ENCODE measurements at regions not wholly inside any gene's neighbourhood (a gene's known extent, or its start where the extent isn't known, plus 50 kb on each side); places are given as distances from the start of the nearest gene placed in this dataset.

- TF ChIP-seq, protein P1, sequence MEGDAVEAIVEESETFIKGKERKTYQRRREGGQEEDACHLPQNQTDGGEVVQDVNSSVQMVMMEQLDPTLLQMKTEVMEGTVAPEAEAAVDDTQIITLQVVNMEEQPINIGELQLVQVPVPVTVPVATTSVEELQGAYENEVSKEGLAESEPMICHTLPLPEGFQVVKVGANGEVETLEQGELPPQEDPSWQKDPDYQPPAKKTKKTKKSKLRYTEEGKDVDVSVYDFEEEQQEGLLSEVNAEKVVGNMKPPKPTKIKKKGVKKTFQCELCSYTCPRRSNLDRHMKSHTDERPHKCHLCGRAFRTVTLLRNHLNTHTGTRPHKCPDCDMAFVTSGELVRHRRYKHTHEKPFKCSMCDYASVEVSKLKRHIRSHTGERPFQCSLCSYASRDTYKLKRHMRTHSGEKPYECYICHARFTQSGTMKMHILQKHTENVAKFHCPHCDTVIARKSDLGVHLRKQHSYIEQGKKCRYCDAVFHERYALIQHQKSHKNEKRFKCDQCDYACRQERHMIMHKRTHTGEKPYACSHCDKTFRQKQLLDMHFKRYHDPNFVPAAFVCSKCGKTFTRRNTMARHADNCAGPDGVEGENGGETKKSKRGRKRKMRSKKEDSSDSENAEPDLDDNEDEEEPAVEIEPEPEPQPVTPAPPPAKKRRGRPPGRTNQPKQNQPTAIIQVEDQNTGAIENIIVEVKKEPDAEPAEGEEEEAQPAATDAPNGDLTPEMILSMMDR (conservative IDR thresholded peaks at IDR 0.05): no peak
- no peak overlapping the region; the same call in 1 of the 2 replicates for H3K14ac ChIP-seq (ENCODE audit: insufficient read depth, low read length)
- H3K36me3 Mint-ChIP-seq (ENCODE audit: insufficient read depth in 1 of 3, low read depth in 3 of 3): no peaks in the 10 kb centered on the region
- H4K8ac ChIP-seq (replicated peaks; ENCODE audit: insufficient read length, low read depth, low read length): no peak overlapping the region
- no peaks in the 10 kb centered on the region for H3K9me3 Mint-ChIP-seq
- no peak overlapping the region for H2BK15ac ChIP-seq (ENCODE audit: low read depth, low read length)
- H3K56ac ChIP-seq (ENCODE audit: insufficient read length, low read depth, low read length): no peak overlapping the region
- peaks cover 51 to 64% of the 10 kb centered on the region in 2 experiments for H3K4me1 Mint-ChIP-seq
- H3K18ac ChIP-seq (ENCODE audit: insufficient read length, low read depth, low read length): no peak overlapping the region
- H2BK20ac ChIP-seq (ENCODE audit: low read depth, low read length, poor library complexity, severe bottlenecking): no peak overlapping the region
- DNase-seq: no peak
- no peaks in the 10 kb centered on the region for H3K27me3 ChIP-seq (ENCODE audit: insufficient read depth, low read length)
- no peak overlapping the region for H3K27ac ChIP-seq (ENCODE audit: insufficient read length, low read depth, low read length)
- H4K20me1 ChIP-seq (ENCODE audit: control insufficient read depth, insufficient read depth, insufficient read length): no peaks in the 10 kb centered on the region
- no peak overlapping the region for H3K23ac ChIP-seq (ENCODE audit: insufficient read length, low read depth, low read length)
- H4K5ac ChIP-seq (ENCODE audit: insufficient read length, low read depth, low read length): no peak overlapping the region
- H3K4me2 ChIP-seq (ENCODE audit: insufficient read depth, insufficient read length, low read length): no peak overlapping the region
- H3K4me3 Mint-ChIP-seq: no peak overlapping the region
- no peaks in the 10 kb centered on the region for H3K79me2 ChIP-seq (ENCODE audit: insufficient read depth, low read length)
- H3K9me3 ChIP-seq (ENCODE audit: control insufficient read depth, low read depth, low read length): no peaks in the 10 kb centered on the region
- H3K79me1 ChIP-seq (ENCODE audit: insufficient read depth, low read depth, low read length, poor library complexity, severe bottlenecking): no peaks in the 10 kb centered on the region
- H2AFZ ChIP-seq (ENCODE audit: low read length): no peak overlapping the region
- H3K27ac Mint-ChIP-seq: no peak overlapping the region
- no peak overlapping the region for H2BK12ac ChIP-seq (ENCODE audit: insufficient read length, low read depth, low read length)
- H2AK5ac ChIP-seq (ENCODE audit: insufficient read length, low read length): no peak overlapping the region
- no peak overlapping the region for H3T11ph ChIP-seq (ENCODE audit: low read length)
- no peak overlapping the region for H2BK120ac ChIP-seq (ENCODE audit: low read depth, low read length, poor library complexity, severe bottlenecking)
- peaks cover 10% of the 10 kb centered on the region for H3K27me3 Mint-ChIP-seq (ENCODE audit: low read depth)
- H3K4me1 ChIP-seq (ENCODE audit: insufficient read depth, low read length): peaks cover 2% of the 10 kb centered on the region; the same call in 1 of the 2 replicates
- H4K91ac ChIP-seq (ENCODE audit: insufficient read length, low read depth, low read length): no peak overlapping the region
- no peak overlapping the region for H3K9ac ChIP-seq (ENCODE audit: extremely low read depth, insufficient read length, low read length)
- no peak overlapping the region for H3K4ac ChIP-seq (ENCODE audit: low read depth, low read length)
- H3K23me2 ChIP-seq (ENCODE audit: insufficient read length, low read depth, low read length, poor library complexity, severe bottlenecking): peaks cover 10% of the 10 kb centered on the region
- no peak overlapping the region for H2BK5ac ChIP-seq (ENCODE audit: insufficient read length, low read length)
- no CpG with 5 or more reads among the region's 13 CpGs for WGBS (ENCODE audit: extremely low coverage, insufficient read length, low lambda C conversion rate)
Observed at GRCh38 chr17:79215631-79216030, 141.0 kb downstream of the ENGASE start.

All from H9 (cell line).